Testis (tissue), 2 donors: ENCODE measurements at regions not wholly inside any gene's neighbourhood (a gene's known extent, or its start where the extent isn't known, plus 50 kb on each side); places are given as distances from the start of the nearest gene placed in this dataset.

ENCODE experiments used
- DNase-seq: peaks from one replicate; pipeline ENCODE4 v3.0.0-alpha.2; 2019
- H3K27ac ChIP-seq, 2 donors: fragments of 200-600 bp; sonication (generic); one replicate each; pipeline ENCODE4 v1.5.1; 2019
- H3K27me3 ChIP-seq: fragments of 200-600 bp; sonication (generic); one replicate; pipeline ENCODE4 v1.5.1; 2019
- H3K36me3 ChIP-seq: fragments of 200-600 bp; sonication (generic); one replicate; pipeline ENCODE4 v1.5.1; 2017; ENCODE audit warnings: low read depth; ENCODE audit errors: missing control alignments
- H3K4me1 ChIP-seq: fragments of 200-600 bp; sonication (generic); one replicate; pipeline ENCODE4 v1.5.1; 2019
- H3K4me3 ChIP-seq, 2 donors: fragments of 200-600 bp; sonication (generic); one replicate each; pipeline ENCODE4 v1.5.1; 2017 to 2019
- H3K9me3 ChIP-seq: fragments of 200-600 bp; sonication (generic); one replicate; pipeline ENCODE4 v1.5.1; 2017
- POLR2A ChIP-seq: fragments of 450-650 bp; IDR thresholded peaks from one replicate; pipeline ENCODE4 v1.6.1; 2017; ENCODE audit warnings: antibody characterized with exemption, mild to moderate bottlenecking, moderate library complexity
- WGBS, 2 donors: methylation state at CpG; one replicate each; pipeline ENCODE4 v1.1.5; 2018; 5-methylcytosine and 5-hydroxymethylcytosine counted together
- intact Hi-C: fragments of 100-400 bp; cut with DNase I; formaldehyde crosslinking; loops from one replicate; pipeline ENCODE4 v1.15.1; 2023; ENCODE audit warnings: low total_unique reads
- TF ChIP-seq, protein P1 (sequence below), 3 experiments: fragments of 450-650 bp in 2 of 3; fragments of 200-600 bp in 1 of 3; sonication (generic) in 1 of 3; IDR thresholded peaks; one replicate each; pipeline ENCODE4 v1.5.1; 2016 to 2019; ENCODE audit warnings: antibody characterized with exemption in 3 of 3, mild to moderate bottlenecking in 2 of 3, moderate library complexity in 1 of 3

DNA sequence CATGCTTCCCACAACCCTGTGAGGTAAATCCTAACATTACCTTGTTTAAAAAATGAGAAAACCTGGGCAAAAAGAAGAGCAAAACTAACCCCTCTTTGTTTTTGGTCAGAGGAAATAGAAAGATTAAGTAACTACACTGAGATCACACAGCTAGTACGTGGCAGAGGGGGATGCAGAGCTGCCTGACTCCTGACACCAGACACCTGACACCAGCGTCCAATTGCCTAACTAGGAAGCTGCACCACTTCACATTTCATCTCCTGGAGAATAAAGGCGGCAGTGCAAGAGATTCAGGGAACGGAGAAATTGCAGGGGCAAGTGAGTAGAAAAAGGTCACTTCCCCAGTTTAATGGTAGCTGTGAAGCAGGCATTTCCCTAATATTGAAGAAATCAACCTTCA, 229.3 kb upstream of the PTBP2 start:
- Histone ChIP-seq H3K9me3 (no peaks in the 10 kb centered on the region), H3K27ac (no peak overlapping the region), H3K36me3 (no peaks in the 10 kb centered on the region), H3K4me3 (no peak overlapping the region), H3K4me1 (no peaks in the 10 kb centered on the region), H3K27me3 (no peaks in the 10 kb centered on the region)
- TF ChIP-seq POLR2A: no peak
- TF ChIP-seq, protein P1, sequence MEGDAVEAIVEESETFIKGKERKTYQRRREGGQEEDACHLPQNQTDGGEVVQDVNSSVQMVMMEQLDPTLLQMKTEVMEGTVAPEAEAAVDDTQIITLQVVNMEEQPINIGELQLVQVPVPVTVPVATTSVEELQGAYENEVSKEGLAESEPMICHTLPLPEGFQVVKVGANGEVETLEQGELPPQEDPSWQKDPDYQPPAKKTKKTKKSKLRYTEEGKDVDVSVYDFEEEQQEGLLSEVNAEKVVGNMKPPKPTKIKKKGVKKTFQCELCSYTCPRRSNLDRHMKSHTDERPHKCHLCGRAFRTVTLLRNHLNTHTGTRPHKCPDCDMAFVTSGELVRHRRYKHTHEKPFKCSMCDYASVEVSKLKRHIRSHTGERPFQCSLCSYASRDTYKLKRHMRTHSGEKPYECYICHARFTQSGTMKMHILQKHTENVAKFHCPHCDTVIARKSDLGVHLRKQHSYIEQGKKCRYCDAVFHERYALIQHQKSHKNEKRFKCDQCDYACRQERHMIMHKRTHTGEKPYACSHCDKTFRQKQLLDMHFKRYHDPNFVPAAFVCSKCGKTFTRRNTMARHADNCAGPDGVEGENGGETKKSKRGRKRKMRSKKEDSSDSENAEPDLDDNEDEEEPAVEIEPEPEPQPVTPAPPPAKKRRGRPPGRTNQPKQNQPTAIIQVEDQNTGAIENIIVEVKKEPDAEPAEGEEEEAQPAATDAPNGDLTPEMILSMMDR (IDR thresholded peaks at IDR 0.05): no peak
- 68 to 70% methylated on average over 4 of the region's 4 CpGs for WGBS, 2 donors
- no peak for DNase-seq
- intact Hi-C loops: no loop called here

DNA sequence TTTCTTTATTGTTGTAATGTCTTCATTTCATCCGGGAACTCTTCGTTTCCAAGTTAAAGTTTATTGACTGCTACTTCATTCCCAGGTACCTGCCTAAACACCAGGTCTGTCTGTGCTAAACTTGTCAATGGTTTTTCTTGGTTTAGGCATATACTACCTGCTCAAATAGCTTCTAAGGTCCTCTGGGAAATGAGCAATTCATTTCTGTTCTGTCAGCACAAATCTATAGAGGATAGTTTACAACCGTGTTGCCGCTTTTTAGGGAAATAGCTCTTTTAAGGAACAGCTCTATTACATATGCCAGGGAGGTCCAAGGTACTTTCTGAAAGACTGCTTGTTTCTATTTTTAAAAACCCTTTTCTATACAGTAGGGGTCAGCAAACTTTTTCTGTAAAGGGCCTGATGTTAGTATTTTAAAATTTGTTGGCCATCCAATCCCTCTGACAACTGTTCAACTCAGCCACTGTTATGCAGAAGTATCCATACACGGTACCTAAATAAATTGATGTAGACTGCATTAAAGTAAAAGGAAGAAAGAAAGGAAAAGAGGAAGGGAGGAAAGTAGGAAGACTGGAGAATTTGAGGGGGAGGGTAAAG, 222.7 kb upstream of the PTBP2 start:
- TF ChIP-seq, protein P1 (IDR thresholded peaks at IDR 0.05): no peak
- no peak for TF ChIP-seq POLR2A
- Histone ChIP-seq H3K36me3 (no peaks in the 10 kb centered on the region), H3K9me3 (no peaks in the 10 kb centered on the region), H3K4me1 (no peaks in the 10 kb centered on the region), H3K4me3 (no peak overlapping the region), H3K27ac (no peak overlapping the region), H3K27me3 (no peaks in the 10 kb centered on the region)
- no peak for DNase-seq
- intact Hi-C loops: no loop called here
- WGBS, 2 donors: 68 to 72% methylated on average over 5 of the region's 5 CpGs

DNA sequence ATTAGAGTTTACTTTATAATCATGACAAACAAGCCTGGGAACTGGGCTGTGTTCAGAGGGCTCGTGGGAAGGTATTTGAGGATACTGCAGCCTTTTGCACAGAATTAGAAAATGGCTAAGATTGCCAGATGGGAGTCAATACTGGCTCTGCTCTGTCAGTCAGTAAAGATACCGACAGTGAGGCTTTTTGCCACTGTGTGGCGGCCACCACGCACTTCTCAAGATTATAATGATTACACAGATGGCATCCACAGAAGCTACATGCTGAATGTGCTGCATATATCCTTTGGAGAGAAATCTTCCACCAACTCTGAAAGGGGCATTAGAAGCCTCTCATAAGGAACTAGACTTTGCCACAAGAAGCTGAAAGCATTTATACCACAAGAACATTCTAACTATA, 213.4 kb upstream of the PTBP2 start:
- 80 to 82% methylated on average over 4 of the region's 4 CpGs for WGBS, 2 donors
- DNase-seq: no peak
- intact Hi-C loops: no loop called here
- H3K4me3 ChIP-seq: no peak overlapping the region
- no peak overlapping the region for H3K27ac ChIP-seq
- H3K36me3 ChIP-seq: no peaks in the 10 kb centered on the region
- no peaks in the 10 kb centered on the region for H3K27me3 ChIP-seq
- H3K9me3 ChIP-seq: no peaks in the 10 kb centered on the region
- no peaks in the 10 kb centered on the region for H3K4me1 ChIP-seq
- no peak for TF ChIP-seq POLR2A
- TF ChIP-seq, protein P1 (IDR thresholded peaks at IDR 0.05): no peak

DNA sequence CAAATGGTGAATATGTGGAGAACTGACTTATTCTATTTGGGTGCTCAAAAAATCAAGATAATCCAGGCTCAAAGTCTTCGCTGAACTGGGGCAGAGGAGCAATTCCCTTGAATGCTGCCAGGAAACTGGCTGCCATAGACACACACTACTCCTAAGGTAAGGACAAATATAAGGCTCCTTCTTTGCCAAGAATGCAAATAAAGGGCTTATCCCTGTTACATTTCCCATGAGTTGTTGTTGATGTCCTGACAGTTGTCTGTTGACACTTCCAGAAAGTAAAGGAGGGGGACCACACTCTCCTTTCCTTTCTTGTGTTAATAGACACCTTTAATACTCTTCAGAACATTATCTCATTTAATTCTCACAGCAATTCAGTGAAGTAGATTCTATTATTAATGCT, 212.2 kb upstream of the PTBP2 start:
- Histone ChIP-seq H3K4me3 (no peak overlapping the region), H3K4me1 (no peaks in the 10 kb centered on the region), H3K36me3 (no peaks in the 10 kb centered on the region), H3K27ac (no peak overlapping the region), H3K27me3 (no peaks in the 10 kb centered on the region), H3K9me3 (no peaks in the 10 kb centered on the region)
- WGBS, 2 donors: 91% methylated on average over 1 of the region's 1 CpG
- TF ChIP-seq, protein P1 (IDR thresholded peaks at IDR 0.05): no peak
- no peak for TF ChIP-seq POLR2A
- intact Hi-C loops: no loop called here
- no peak for DNase-seq

DNA sequence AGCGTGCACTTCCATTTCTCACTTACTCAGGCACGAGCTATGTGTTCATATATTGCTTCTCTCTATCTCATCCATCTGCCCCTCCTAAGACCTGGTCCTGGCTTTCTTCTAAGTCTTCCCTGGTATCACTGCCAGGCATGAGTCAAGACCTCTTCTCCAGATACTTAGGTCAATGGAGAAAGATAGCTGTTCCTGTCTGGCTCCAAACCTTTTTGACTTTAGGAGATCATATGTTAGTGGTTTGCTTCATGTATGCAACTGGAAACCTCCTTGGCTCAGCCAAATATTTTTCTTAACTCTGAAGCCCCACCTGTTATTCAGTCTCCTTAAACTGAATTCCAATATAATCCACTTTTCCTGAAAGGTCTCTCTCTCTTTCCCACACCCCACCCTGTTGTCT, 211.6 kb upstream of the PTBP2 start:
- H3K9me3 ChIP-seq: no peaks in the 10 kb centered on the region
- no peak overlapping the region for H3K27ac ChIP-seq
- no peaks in the 10 kb centered on the region for H3K4me1 ChIP-seq
- H3K4me3 ChIP-seq: no peak overlapping the region
- H3K27me3 ChIP-seq: no peaks in the 10 kb centered on the region
- TF ChIP-seq POLR2A: no peak
- TF ChIP-seq, protein P1 (IDR thresholded peaks at IDR 0.05): no peak
- no peak for DNase-seq
- intact Hi-C loops: no loop called here
- H3K36me3 ChIP-seq: no peaks in the 10 kb centered on the region
- WGBS, 2 donors: 97 to 98% methylated on average over 2 of the region's 2 CpGs
